Heart left ventricle (tissue), 13 donors: ENCODE measurements at regions not wholly inside any gene's neighbourhood (a gene's known extent, or its start where the extent isn't known, plus 50 kb on each side); places are given as distances from the start of the nearest gene placed in this dataset.

Experiments
- POLR2A ChIP-seq, 2 donors: fragments of 450-650 bp; IDR thresholded peaks; one replicate each; pipeline ENCODE4 v1.6.1; 2017; ENCODE audit warnings: antibody characterized with exemption in 2 of 2, mild to moderate bottlenecking in 2 of 2, moderate library complexity in 2 of 2
- TF ChIP-seq, protein P1 (sequence below), 12 donors: fragments of 200-600 bp; sonication (generic) in 4 of 12; IDR thresholded peaks; one replicate each; pipeline versions ENCODE4 v1.5.0 to v1.8.0; 2018 to 2022; ENCODE audit warnings: antibody characterized with exemption in 12 of 12, mild to moderate bottlenecking in 5 of 12
- donor health status: ischemic (EF 13 %, LVEDD 7.1; RV severe dilation, severe dysfunction).
- donor health status: DM: no; HTN: yes; CAD: no.
- donor health status: DM: no; HTN: no; CAD: no.
- donor health status: ischemic (EF 25% LVEDD 6.9; RV normal size, moderate dysfunction).
- donor health status: ischemic (EF 25% LVEDD 5.7; RV mildly dilated, moderate dysfunction).
- donor health status: ischemic (EF 35%, LVEDD 5.7; RV mildly dilated, moderate dysfunction).
- donor health status: nonischemic (EF 11% LVEDD 7.7; RV severe dilation, severe dysfunction).
- donor health status: DM: yes; HTN: yes; CAD: no.
- donor health status: PGD.
- donor health status: ischemic (EF 29% LVEDD 5.4; RV normal size, mild dysfunction).
- donor health status: nonischemic (EF 23%, LVEDD 6.1; RV moderate dilation, normal function).

DNA sequence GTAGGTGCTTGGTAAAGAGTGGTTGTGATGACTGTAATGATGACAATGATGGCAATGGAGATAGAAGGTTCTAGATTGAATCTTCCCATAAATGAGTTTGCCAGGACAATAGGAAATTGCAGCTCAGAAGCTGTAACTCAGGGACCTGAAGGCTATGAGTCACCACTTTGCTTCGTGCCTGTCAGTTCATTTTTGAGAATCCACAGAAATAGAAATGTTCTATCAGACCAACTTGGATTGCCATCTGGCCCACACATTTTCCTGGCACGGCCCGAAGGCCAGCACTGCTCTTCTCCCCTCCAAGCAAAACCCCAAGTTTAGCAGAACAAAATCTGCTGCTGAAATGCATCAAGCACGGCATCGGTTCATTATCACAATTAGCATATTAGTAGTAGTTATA, 1127.0 kb downstream of the BCL11B start:
- TF ChIP-seq, protein P1, sequence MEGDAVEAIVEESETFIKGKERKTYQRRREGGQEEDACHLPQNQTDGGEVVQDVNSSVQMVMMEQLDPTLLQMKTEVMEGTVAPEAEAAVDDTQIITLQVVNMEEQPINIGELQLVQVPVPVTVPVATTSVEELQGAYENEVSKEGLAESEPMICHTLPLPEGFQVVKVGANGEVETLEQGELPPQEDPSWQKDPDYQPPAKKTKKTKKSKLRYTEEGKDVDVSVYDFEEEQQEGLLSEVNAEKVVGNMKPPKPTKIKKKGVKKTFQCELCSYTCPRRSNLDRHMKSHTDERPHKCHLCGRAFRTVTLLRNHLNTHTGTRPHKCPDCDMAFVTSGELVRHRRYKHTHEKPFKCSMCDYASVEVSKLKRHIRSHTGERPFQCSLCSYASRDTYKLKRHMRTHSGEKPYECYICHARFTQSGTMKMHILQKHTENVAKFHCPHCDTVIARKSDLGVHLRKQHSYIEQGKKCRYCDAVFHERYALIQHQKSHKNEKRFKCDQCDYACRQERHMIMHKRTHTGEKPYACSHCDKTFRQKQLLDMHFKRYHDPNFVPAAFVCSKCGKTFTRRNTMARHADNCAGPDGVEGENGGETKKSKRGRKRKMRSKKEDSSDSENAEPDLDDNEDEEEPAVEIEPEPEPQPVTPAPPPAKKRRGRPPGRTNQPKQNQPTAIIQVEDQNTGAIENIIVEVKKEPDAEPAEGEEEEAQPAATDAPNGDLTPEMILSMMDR (IDR thresholded peaks at IDR 0.05), result no peak
- no peak for TF ChIP-seq POLR2A (IDR thresholded peaks at IDR 0.05)
